ENCODE measurements at regions not wholly inside any gene's neighbourhood (a gene's known extent, or its start where the extent isn't known, plus 50 kb on each side); places are given as distances from the start of the nearest gene placed in this dataset.

GRCh38 chr9:19998823-19999455, 210.1 kb upstream of the SLC24A2 start:
- DNase-seq (ENCODE audit: low read depth) = no peak

- DNase-seq (ENCODE audit: low read depth) = no peak
These were observed 209.3 kb upstream of the SLC24A2 start for GRCh38 chr9:19998153-19998552.

DNA sequence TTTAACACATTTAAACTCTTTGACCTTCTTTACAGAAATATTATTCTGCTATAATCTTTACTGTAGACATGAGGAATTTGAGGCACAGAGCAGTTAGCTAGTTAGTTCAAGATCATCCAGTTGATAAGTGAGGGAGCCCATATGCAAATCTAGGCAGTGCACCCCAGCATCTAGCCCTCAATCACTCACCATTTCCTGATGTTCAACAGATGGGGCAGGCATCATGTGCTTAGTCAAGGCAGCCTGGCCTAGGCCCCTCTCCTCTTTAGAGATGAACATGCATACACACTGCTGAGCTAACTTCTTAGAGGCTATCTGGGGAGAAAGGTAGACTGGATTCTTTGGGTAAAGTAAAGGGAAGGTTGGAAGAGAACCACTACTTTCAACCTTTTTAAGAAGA, 206.8 kb upstream of the SLC24A2 start:
- DNase-seq (ENCODE audit: low read depth) = no peak

- no peak for DNase-seq (ENCODE audit: low read depth)
These were observed 205.5 kb upstream of the SLC24A2 start for GRCh38 chr9:19994296-19994695.

DNA sequence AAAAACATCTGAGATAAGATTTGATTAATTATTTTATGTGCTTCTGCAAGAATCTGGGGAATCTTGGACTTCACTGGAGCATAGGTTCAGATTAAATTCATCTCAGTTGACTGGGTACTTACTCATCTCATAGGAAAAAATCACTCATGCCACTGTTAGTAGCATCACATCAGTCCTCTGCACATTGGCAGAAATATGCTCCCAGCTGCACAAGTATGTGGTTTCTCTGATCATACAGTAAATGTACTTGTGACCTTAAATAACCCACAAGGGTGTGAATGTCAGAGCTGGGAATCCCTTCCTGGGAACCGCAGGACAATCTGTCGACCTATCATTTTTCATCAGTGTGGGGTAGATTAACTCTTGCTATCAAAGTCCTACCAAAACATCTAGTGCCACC, 203.7 kb upstream of the SLC24A2 start:
- peak; percentile 63 for DNase-seq (ENCODE audit: low read depth)

DNA sequence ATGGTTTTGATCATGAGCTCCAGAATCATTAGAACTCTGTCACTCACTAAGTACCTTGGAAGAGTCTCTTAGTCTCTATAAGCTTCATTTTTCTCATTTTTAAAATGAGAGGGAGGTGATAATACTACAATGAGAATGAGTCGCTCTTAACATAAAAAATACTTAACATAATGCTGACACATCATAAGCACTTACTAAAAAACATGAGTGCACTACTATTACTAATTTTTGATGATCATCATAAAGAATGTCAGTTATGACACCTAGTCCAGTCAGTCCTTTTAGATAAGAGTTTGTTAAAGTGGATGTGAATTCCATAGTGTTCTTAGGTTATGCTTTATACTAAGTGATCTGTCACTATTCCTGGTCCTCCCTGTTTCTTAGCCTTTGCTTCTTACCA, 200.4 kb upstream of the SLC24A2 start:
- DNase-seq (ENCODE audit: low read depth) = no peak

- DNase-seq (ENCODE audit: low read depth) = no peak
These were observed 199.4 kb upstream of the SLC24A2 start for GRCh38 chr9:19988281-19988680.

- DNase-seq (ENCODE audit: low read depth) = no peak
These were observed 196.2 kb upstream of the SLC24A2 start for GRCh38 chr9:19985081-19985480.

GRCh38 chr9:19976226-19976625, 187.4 kb upstream of the SLC24A2 start:
- DNase-seq (ENCODE audit: low read depth) = no peak

GRCh38 chr9:19975499-19975898, 186.7 kb upstream of the SLC24A2 start:
- no peak for DNase-seq (ENCODE audit: low read depth)

GRCh38 chr9:19969721-19970120, 180.9 kb upstream of the SLC24A2 start:
- DNase-seq (ENCODE audit: low read depth) = no peak

GRCh38 chr9:19967888-19968459, 179.1 kb upstream of the SLC24A2 start:
- no peak for DNase-seq (ENCODE audit: low read depth)

- DNase-seq (ENCODE audit: low read depth) = no peak
These were observed 178.5 kb upstream of the SLC24A2 start for GRCh38 chr9:19967216-19967887.

GRCh38 chr9:19965336-19965735, 176.5 kb upstream of the SLC24A2 start:
- DNase-seq (ENCODE audit: low read depth) = no peak

DNA sequence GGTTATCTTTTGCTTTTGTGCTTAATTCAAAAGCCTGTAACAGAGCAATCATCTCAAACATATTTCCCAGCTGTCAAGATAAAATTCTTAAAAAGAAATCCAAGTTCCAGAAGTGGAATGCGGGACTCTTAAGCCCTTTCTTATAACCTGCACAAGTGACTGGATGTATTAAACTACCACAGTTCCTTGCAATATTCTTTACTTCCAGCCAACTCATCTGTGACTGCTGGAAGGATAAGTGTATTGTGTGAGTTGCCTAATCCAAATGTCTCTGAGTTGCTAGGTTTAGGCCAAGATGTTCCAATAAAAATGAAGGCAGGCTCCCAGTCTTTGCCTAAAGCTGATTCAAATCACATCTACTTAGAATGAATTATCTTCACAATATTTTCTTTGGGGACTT, 159.2 kb upstream of the SLC24A2 start:
- no peak for DNase-seq (ENCODE audit: low read depth)

GRCh38 chr9:19946441-19947109, 157.7 kb upstream of the SLC24A2 start:
- DNase-seq (ENCODE audit: low read depth) = no peak

GRCh38 chr9:19941874-19942273, 153.0 kb upstream of the SLC24A2 start:
- no peak for DNase-seq (ENCODE audit: low read depth)

DNA sequence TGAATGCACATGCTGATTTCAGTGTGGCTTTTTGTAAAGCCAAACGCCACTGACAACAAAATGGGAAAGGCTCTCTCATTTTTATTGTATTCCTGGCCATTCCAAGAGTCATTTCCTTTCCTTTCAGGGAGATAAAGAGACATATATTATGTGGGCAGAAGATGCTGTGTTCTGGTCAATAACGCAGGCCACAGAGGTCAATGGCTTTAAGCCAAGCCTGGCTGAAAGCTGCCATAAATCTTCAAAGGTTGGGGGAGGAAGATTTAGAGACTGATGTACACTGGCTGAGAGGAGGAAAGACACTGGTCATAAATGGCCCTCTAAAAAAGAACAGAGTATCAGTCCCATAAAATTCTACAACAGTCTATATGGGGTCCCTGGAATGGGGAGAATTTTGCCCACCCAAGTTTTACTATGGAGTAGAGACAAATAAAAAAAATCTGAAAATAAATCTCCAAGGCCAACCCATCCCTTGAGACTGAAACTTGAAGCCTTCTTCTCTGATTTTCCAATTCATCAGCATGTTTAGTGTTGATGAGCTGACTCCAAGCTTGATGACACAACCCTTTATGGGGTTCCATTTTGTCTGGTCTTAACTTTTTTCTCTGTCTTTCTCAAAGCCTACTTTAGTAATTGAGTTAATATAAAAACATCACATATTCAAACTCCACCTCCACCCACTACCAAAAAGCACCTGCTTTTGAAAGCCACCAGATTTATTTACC, 152.1 kb upstream of the SLC24A2 start:
- no peak for DNase-seq (ENCODE audit: low read depth)

GRCh38 chr9:19939734-19940278, 151.0 kb upstream of the SLC24A2 start:
- DNase-seq (ENCODE audit: low read depth) = no peak

DNA sequence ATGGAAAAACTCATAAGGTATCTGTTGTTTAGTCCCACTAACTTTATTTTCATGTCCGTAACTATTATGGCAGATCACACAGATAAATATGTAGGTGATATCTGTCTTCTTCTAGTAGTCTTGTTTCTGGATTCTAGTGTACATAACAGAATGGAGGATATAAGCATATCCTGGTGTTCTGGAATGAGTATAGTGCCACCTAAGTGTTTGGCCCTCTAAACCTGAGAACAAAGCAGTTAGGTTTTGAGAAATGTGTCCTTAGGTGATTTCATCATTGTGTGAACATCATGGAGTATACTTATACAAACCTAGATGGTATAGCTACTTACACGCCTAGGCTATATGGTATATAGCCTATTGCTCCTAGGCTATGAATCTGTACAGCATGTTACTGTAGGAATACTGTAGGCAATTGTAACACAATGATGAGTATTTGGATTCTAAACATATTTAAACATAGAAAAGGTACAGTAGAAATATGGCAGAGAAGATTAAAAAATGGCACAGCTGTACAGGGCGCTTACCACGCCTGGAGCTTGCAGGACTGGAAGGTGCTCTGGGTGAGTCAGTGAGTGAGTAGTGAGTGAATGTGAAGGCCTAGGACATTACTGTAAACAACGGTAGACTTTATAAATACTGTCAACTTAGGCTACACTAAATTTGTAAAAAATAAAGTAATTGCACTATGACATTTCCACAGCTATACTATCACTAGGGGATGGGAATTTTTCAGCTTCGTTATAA, 150.3 kb upstream of the SLC24A2 start:
- DNase-seq (ENCODE audit: low read depth) = no peak

GRCh38 chr9:19937121-19937520, 148.3 kb upstream of the SLC24A2 start:
- no peak for DNase-seq (ENCODE audit: low read depth)
